SH-SY5Y (cell line): ENCODE measurements at regions not wholly inside any gene's neighbourhood (a gene's known extent, or its start where the extent isn't known, plus 50 kb on each side); places are given as distances from the start of the nearest gene placed in this dataset.

Experiments used
- GATA2 ChIP-seq: IDR thresholded peaks from 2 replicates; pipeline ENCODE4 v1.6.1; 2011; ENCODE audit warnings: mild to moderate bottlenecking, low read depth, low read length
- GATA3 ChIP-seq: IDR thresholded peaks from 2 replicates; pipeline ENCODE4 v1.6.1; 2011; ENCODE audit warnings: low read depth, mild to moderate bottlenecking, low read length, moderate library complexity

GRCh38 chr2:108154366-108155061 lies 85.3 kb upstream of the SULT1C3 start:
- TF ChIP-seq GATA2 (no peak), GATA3 (no peak)
